Activated CD4-positive, CD25-positive, alpha-beta regulatory T cell treated with anti-CD3 and anti-CD28 coated beads, Interleukin-2, amount 50 U/mL, for 16 hours (primary cell): ENCODE measurements at regions not wholly inside any gene's neighbourhood (a gene's known extent, or its start where the extent isn't known, plus 50 kb on each side); places are given as distances from the start of the nearest gene placed in this dataset.

Experiments
- DNase-seq: peaks from one replicate; pipeline ENCODE4 v3.0.0-alpha.2; 2020; ENCODE audit warnings: low read depth, low spot score

DNA sequence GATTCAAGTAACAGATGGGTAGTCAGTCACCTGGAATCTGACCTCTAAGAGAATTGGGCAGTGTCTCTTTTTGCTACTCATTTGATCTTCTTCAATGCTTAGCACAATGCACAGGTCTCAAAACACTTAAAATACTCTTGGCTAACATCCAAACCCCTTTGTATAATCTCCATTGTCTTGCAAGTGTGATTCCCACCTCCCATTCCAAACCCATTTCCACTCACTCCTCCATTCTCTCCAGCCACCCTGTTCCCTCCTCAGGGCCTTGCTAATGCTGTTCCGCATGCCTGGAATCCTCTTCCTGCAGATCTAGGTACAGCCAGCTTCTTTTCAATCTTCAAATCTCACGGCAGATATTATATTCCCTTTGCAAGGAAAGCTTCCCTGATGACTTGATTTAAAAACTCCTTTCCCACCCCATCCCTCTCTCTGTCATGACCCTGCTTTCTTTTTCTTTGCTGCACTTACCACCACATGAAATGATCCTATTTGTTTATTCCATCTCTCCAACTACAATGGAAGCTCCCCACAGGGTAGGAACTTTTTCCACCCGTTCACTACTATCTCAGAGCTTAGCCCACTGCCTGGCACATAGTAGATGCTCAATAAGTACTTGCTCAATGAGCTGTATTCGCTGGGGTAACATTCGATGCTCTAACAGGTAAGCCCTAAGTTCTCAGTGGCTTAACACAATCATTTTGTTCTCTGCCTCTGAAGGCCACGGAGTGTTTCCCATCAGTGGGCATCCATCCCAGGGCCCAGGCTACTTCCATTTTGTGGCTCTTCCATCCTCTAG lies 121.7 kb downstream of the MN1 start:
- no peak for DNase-seq

GRCh38 chr22:27680636-27681035 lies 120.9 kb downstream of the MN1 start:
- no peak for DNase-seq

GRCh38 chr22:27681037-27681436 lies 120.5 kb downstream of the MN1 start:
- no peak for DNase-seq

DNA sequence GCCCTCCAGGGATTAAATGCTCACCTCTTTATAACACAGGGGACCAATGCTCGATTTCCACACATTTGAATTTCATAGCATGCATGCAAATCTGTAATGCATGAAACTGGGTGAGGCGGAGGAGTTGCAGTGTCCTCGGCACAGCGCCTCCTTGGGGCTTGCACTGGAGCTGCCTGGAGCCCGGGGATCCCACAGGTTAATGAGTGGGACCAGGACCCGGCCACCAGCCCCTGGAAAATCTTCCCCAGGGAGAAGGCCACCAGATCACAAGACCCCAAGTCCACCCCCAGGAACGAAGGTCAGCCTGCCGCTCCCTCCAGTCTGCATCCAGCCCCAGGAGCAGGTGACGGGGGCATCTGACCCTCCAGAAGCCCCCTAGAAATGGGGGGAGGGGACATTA lies 119.1 kb downstream of the MN1 start:
- no peak for DNase-seq

GRCh38 chr22:27684901-27685300 lies 116.7 kb downstream of the MN1 start:
- no peak for DNase-seq

GRCh38 chr22:27685515-27685914 lies 116.0 kb downstream of the MN1 start:
- DNase-seq, result no peak

DNA sequence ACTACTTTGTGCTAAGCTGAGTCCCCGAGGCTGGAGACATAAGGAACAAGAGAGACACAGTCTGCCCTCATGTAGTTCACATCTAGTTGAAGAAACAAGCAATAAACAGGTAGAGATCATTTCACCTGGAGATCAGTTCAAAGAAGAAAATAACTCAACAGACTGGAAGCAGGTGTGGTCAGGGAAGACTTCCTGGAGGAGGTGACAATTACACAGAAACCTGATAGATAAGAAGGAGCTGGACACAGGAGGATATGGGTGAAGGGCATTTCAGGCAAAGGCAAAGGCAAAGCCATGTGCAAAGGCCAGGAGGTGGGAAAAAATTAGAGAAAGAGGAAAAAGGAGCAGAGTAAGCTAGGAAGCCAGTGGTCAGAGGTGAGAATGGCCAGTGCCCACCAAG lies 115.6 kb downstream of the MN1 start:
- no peak for DNase-seq

- no peak for DNase-seq
Measured at GRCh38 chr22:27686534-27686933, 115.0 kb downstream of the MN1 start.

- no peak for DNase-seq
Measured at GRCh38 chr22:27687984-27688545, 113.5 kb downstream of the MN1 start.

DNA sequence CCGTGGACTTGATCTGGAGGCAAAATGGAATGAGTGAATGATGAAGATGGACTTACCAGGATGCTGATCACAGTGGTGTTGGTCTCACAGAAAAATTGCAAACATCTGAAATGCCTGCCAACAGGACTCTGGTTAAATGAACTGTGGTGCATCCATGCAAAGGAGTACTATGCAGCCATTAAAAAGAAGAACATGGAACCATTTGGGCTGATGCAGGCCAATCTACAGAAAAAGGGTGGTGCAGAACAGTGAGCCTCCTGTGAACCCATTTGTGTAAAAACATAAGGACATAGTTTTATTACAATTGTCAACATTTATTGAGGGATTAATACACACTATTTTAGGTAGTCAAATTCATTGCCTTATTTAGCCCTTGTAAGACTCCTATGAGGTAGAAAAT lies 111.9 kb downstream of the MN1 start:
- no peak for DNase-seq

- no peak for DNase-seq
Measured at GRCh38 chr22:27690599-27690998, 111.0 kb downstream of the MN1 start.

DNA sequence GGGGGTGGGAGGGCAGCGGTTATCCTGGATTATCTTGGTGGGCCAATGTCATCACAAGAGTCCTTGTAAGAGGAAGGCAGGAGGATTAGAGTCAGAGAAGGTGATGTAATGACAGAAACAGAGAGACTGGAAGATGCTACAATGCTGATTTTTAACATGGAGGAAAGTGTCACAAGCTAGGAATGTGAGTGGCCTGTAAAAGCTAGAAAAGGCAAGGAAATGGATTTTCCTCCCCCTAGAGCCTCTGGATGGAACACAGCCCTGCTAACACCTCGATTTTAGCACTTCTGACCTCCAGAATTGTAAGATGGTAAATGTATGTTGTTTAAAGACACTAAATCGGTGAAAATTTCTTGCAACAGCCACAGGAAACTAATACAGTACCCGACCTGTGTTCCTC lies 109.3 kb downstream of the MN1 start:
- no peak for DNase-seq

DNA sequence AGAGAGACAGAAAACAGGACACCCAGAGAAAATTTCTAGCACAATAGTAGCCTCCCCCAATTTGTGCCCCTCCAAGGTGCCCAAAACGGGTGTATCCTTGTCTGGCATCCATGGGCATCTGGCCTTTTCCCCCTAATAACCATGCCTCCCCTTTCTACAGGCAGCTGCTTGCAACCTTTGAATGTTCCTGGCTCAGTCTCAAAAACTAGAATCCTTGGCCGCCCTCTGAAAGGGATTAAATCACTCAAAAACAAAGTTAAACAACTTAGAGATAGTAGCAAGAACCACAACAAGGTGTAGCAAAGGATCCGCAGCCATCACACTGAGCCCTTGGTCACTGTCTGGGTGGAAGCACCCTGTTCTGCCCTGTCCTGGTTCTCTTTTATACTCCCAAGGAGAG lies 105.6 kb downstream of the MN1 start:
- no peak for DNase-seq

DNA sequence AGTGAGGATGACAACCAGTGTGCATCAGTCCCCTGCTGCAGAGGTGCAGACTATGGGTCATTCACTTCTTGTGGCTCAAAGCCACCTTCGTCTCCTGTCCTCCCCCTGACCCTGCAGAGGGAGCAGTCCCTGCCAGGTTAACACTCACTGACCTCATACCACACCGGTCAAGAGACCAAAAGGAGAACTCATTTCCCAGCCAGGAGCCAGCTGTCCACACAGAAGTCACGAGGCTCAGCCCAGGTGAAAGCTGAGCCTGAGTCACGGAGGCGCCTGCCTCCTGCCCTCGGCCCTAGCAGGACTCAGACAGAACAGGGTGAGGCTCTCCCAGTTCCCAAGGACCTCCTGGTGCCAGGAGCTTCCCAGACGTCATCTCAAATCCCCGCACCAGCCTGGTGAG lies 103.7 kb downstream of the MN1 start:
- DNase-seq, result no peak
